GM12878 (cell line): ENCODE measurements at regions not wholly inside any gene's neighbourhood (a gene's known extent, or its start where the extent isn't known, plus 50 kb on each side); places are given as distances from the start of the nearest gene placed in this dataset.

Source experiments
- ATAC-seq: fragments of 200-7000 bp; cut with Tn5 transposase; 3 replicates; pipeline ENCODE4 v1.9.1; 2020; ENCODE audit warnings: mild to moderate bottlenecking, moderate library complexity
- BruUV-seq: library from RNA; stranded (reverse); fragments of 400-500 nt; replicated peaks from 2 replicates; lab custom pipeline; 2021; lab: Mats Ljungman, UMichigan
- CTCF ChIA-PET: fragments of 300-600 bp; sonication (Branson Sonifier 250); formaldehyde crosslinking; extraction: SDS; loops from one replicate; lab custom pipeline; 2021; ENCODE audit warnings: inconsistent platforms; lab: Yijun Ruan, JAX
- POLR2A ChIA-PET: fragments of 350-600 bp; formaldehyde crosslinking; extraction: SDS; loops from one replicate; lab custom pipeline; 2021; ENCODE audit warnings: inconsistent platforms; lab: Charles Lee
- RAD21 ChIA-PET: fragments of 300-600 bp; sonication (Branson Sonifier 250); formaldehyde crosslinking; loops from one replicate; lab custom pipeline; 2023; ENCODE audit warnings: antibody characterized with exemption; ENCODE audit not compliant: unreplicated experiment; lab: Charles Lee
- SMC1A ChIA-PET: fragments of 300-600 bp; sonication (Branson Sonifier 250); formaldehyde crosslinking; loops from one replicate; lab custom pipeline; 2023; ENCODE audit not compliant: unreplicated experiment, uncharacterized antibody; lab: Charles Lee
- DNase-seq: peaks from one replicate; pipeline ENCODE4 v3.0.0-alpha.2; 2011; ENCODE audit warnings: low read depth, low spot score
- FAIRE-seq: peaks from 3 replicates; lab custom pipeline; 2011; peaks lifted over from hg19 to GRCh38; lab: Jason Lieb, UNC
- H2AFZ ChIP-seq: 2 replicates; pipeline ENCODE4 v1.6.0; 2011; ENCODE audit warnings: low read depth, low read length, control low read depth; ENCODE audit not compliant: control insufficient read depth
- H3K27ac ChIP-seq: 2 replicates; pipeline ENCODE4 v1.5.1; 2011; ENCODE audit warnings: control low read depth; ENCODE audit not compliant: control insufficient read depth, insufficient read depth
- H3K27me3 ChIP-seq, 2 experiments: replicated peaks in 1 of 2; 2 replicates each; pipeline versions ENCODE4 v1.6.0 to v1.6.1; 2011; ENCODE audit warnings: low read length in 1 of 2; ENCODE audit not compliant: control insufficient read depth in 2 of 2, insufficient read depth in 2 of 2
- H3K36me3 ChIP-seq, 2 experiments: 2 replicates each; pipeline ENCODE4 v1.5.1; 2011; ENCODE audit warnings: low read length in 1 of 2; ENCODE audit not compliant: control insufficient read depth in 2 of 2, insufficient read depth in 2 of 2
- H3K4me1 ChIP-seq: 2 replicates; pipeline ENCODE4 v1.6.1; 2011; ENCODE audit warnings: mild to moderate bottlenecking, low read length, moderate library complexity, mixed read lengths; ENCODE audit not compliant: control insufficient read depth, insufficient read depth
- H3K4me2 ChIP-seq: 2 replicates; pipeline ENCODE4 v1.6.0; 2011; ENCODE audit warnings: control low read depth; ENCODE audit not compliant: control insufficient read depth, insufficient read depth
- H3K4me3 ChIP-seq: fragments of 200-600 bp; sonication (generic); 2 replicates; pipeline ENCODE4 v1.5.1; 2016
- H3K79me2 ChIP-seq: 2 replicates; pipeline ENCODE4 v1.6.0; 2011; ENCODE audit warnings: low read length; ENCODE audit not compliant: control insufficient read depth, insufficient read depth
- H3K9ac ChIP-seq: 2 replicates; pipeline ENCODE4 v1.8.0; 2011; ENCODE audit warnings: low read length, control low read depth, mixed read lengths; ENCODE audit not compliant: control insufficient read depth, insufficient read depth
- H3K9me3 ChIP-seq: replicated peaks from 3 replicates; pipeline ENCODE4 v1.5.1; 2011; ENCODE audit warnings: mild to moderate bottlenecking, low read length; ENCODE audit not compliant: control insufficient read depth, insufficient read depth
- H4K20me1 ChIP-seq: 2 replicates; pipeline ENCODE4 v1.6.0; 2011; ENCODE audit not compliant: control insufficient read depth, insufficient read depth
- CBX3 ChIP-seq: fragments of 200-600 bp; sonication (generic); IDR thresholded peaks from 2 replicates; pipeline ENCODE4 v1.6.1; 2016; ENCODE audit warnings: low read depth, borderline replicate concordance
- EGR1 ChIP-seq, 2 experiments: IDR thresholded peaks; 1 replicate in 1 of 2; 2 replicates in 1 of 2; pipeline ENCODE4 v1.6.1; 2011 to 2012; ENCODE audit warnings: low read depth in 2 of 2, low read length in 2 of 2, borderline replicate concordance in 1 of 2, mild to moderate bottlenecking in 1 of 2, moderate library complexity in 1 of 2
- ELK1 ChIP-seq: IDR thresholded peaks from 2 replicates; pipeline ENCODE4 v1.6.1; 2012; ENCODE audit warnings: low read depth, low read length, improper control_type of control experiment
- LARP7 ChIP-seq: fragments of 450-650 bp; IDR thresholded peaks from 2 replicates; pipeline ENCODE4 v1.6.1; 2017; ENCODE audit warnings: mild to moderate bottlenecking
- MYC ChIP-seq: IDR thresholded peaks from 2 replicates; pipeline ENCODE4 v1.6.1; 2011; ENCODE audit warnings: mild to moderate bottlenecking, low read length, moderate library complexity, inconsistent platforms; ENCODE audit not compliant: insufficient read depth, insufficient replicate concordance, insufficient read length, severe bottlenecking
- RUNX3 ChIP-seq: IDR thresholded peaks from 2 replicates; pipeline ENCODE4 v1.6.1; 2012; ENCODE audit warnings: low read length, inconsistent platforms
- USF1 ChIP-seq: IDR thresholded peaks from 2 replicates; pipeline ENCODE4 v1.6.1; 2011; ENCODE audit warnings: borderline replicate concordance, low read depth, mild to moderate bottlenecking, moderate library complexity, mixed read lengths, low read length; ENCODE audit not compliant: insufficient read depth; ENCODE audit errors: extremely low read length
- ZZZ3 ChIP-seq: IDR thresholded peaks from 2 replicates; pipeline ENCODE4 v1.6.1; 2011; ENCODE audit warnings: low read depth; ENCODE audit not compliant: control insufficient read depth, insufficient read length
- WGBS: methylation state at CpG from one replicate; pipeline ENCODE4 v1.1.6; 2016; ENCODE audit warnings: low lambda C conversion rate; ENCODE audit not compliant: insufficient replicate concordance, insufficient coverage; ENCODE audit errors: missing lambda C conversion rate; 5-methylcytosine and 5-hydroxymethylcytosine counted together
- in situ Hi-C: fragments of 300-500 bp; cut with MboI; formaldehyde crosslinking; loops from 9 replicates; pipeline ENCODE4 v1.14.3; 2018; ENCODE audit warnings: mixed read lengths
- intact Hi-C: fragments of 100-400 bp; cut with micrococcal nuclease; formaldehyde crosslinking; loops from one replicate; pipeline ENCODE4 v1.14.2; 2022; ENCODE audit not compliant: unreplicated experiment

- POLR2A ChIA-PET: no interaction called here
- TF ChIP-seq ELK1 (no peak), MYC (no peak), CBX3 (no peak), USF1 (no peak), LARP7 (no peak), ZZZ3 (no peak), EGR1 (IDR thresholded peaks at IDR 0.05; ENCODE audit: borderline replicate concordance in 1 of 2, low read depth in 2 of 2, low read length in 2 of 2) (no peak), RUNX3 (no peak)
- TF ChIP-seq, all 136 proteins: peak for 0
- H3K9ac ChIP-seq: no peak overlapping the region
- no peak overlapping the region for H2AFZ ChIP-seq
- no peaks in the 10 kb centered on the region for H3K9me3 ChIP-seq
- H3K36me3 ChIP-seq: no peaks in the 10 kb centered on the region
- H3K27ac ChIP-seq: no peak overlapping the region
- SMC1A ChIA-PET: no interaction called here
- DNase-seq: no peak
- no peak for ATAC-seq
- CTCF ChIA-PET: no interaction called here
- H3K4me3 ChIP-seq: no peak overlapping the region
- 50% methylated on average over 2 of the region's 2 CpGs for WGBS
- no TSS peak for BruUV-seq
- no peaks in the 10 kb centered on the region for H3K4me1 ChIP-seq
- H3K79me2 ChIP-seq: no peaks in the 10 kb centered on the region
- in situ Hi-C loops (no loop called here), intact Hi-C loops (no loop called here)
- no peak for FAIRE-seq
- no peak overlapping the region for H3K4me2 ChIP-seq
- H3K27me3 ChIP-seq: no peaks in the 10 kb centered on the region; a peak in 1 of 4 replicates
- H4K20me1 ChIP-seq: no peaks in the 10 kb centered on the region
- RAD21 ChIA-PET: no interaction called here
Observed at GRCh38 chr15:29438703-29439055, 169.1 kb upstream of the NSMCE3 start.
